Panc1 (cell line): ENCODE measurements at regions not wholly inside any gene's neighbourhood (a gene's known extent, or its start where the extent isn't known, plus 50 kb on each side); places are given as distances from the start of the nearest gene placed in this dataset.

Experiments
- POLR2AphosphoS5 ChIP-seq: IDR thresholded peaks from 2 replicates; pipeline ENCODE4 v1.6.1; 2012; ENCODE audit warnings: mild to moderate bottlenecking, low read depth, low read length, moderate library complexity
- TF ChIP-seq, protein P1 (sequence below): fragments of 450-650 bp; IDR thresholded peaks from 2 replicates; pipeline ENCODE4 v1.5.1; 2017; ENCODE audit warnings: mild to moderate bottlenecking

DNA sequence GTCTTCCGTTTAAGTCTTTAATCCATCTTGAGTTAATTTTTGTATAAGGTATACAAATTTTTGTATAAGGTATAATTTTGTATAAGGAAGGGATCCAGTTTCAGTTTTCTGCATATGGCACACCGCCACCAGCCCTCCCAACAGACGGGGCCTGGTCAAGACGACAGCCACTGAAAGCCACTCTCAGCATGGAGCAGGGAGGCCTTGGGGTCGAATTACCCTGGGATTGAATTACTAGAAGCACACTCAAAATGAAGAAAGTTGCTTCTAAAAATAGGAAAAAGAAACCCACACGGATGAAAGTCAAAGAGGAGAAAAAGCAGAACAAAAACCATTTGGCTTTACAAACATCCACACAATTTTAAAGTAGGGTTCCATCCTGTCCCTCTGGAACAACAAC lies 586.2 kb upstream of the ADAMTS16 start:
- TF ChIP-seq POLR2AphosphoS5, result no peak
- TF ChIP-seq, protein P1, sequence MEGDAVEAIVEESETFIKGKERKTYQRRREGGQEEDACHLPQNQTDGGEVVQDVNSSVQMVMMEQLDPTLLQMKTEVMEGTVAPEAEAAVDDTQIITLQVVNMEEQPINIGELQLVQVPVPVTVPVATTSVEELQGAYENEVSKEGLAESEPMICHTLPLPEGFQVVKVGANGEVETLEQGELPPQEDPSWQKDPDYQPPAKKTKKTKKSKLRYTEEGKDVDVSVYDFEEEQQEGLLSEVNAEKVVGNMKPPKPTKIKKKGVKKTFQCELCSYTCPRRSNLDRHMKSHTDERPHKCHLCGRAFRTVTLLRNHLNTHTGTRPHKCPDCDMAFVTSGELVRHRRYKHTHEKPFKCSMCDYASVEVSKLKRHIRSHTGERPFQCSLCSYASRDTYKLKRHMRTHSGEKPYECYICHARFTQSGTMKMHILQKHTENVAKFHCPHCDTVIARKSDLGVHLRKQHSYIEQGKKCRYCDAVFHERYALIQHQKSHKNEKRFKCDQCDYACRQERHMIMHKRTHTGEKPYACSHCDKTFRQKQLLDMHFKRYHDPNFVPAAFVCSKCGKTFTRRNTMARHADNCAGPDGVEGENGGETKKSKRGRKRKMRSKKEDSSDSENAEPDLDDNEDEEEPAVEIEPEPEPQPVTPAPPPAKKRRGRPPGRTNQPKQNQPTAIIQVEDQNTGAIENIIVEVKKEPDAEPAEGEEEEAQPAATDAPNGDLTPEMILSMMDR, result no peak
